ENCODE measurements at regions not wholly inside any gene's neighbourhood (a gene's known extent, or its start where the extent isn't known, plus 50 kb on each side); places are given as distances from the start of the nearest gene placed in this dataset.

- no peak for TF ChIP-seq POLR2AphosphoS5 (IDR thresholded peaks at IDR 0.05)
- no peak for TF ChIP-seq POLR2A (IDR thresholded peaks at IDR 0.05; ENCODE audit: low read depth)
- TF ChIP-seq EP300 (IDR thresholded peaks at IDR 0.05): no peak
- TF ChIP-seq CTCF (IDR thresholded peaks at IDR 0.05): no peak
- H3K9me3 ChIP-seq: peaks cover 0 to 2% (median 0%) of the 10 kb centered on the region in 4 donors
- H3K27me3 ChIP-seq: no peaks in the 10 kb centered on the region
- 73% methylated on average over 6 of the region's 6 CpGs for WGBS
- intact Hi-C loops (cut with DNase I): no loop called here
- H3K36me3 ChIP-seq: no peaks in the 10 kb centered on the region
- H3K27ac ChIP-seq (replicated peaks in 1 of 4): no peak overlapping the region
- no peak for DNase-seq (ENCODE audit: extremely low spot score)
- H3K4me3 ChIP-seq: no peak overlapping the region
- H3K4me1 ChIP-seq: no peaks in the 10 kb centered on the region
Observed at GRCh38 chr7:68537051-68537773, 1061.1 kb upstream of the AUTS2 start.

- TF ChIP-seq POLR2AphosphoS5 (IDR thresholded peaks at IDR 0.05): no peak
- no peak for TF ChIP-seq CTCF (IDR thresholded peaks at IDR 0.05)
- TF ChIP-seq POLR2A (IDR thresholded peaks at IDR 0.05; ENCODE audit: low read depth): no peak
- no peak for TF ChIP-seq EP300 (IDR thresholded peaks at IDR 0.05)
- DNase-seq (ENCODE audit: extremely low spot score): no peak
- Histone ChIP-seq H3K9me3 (peaks cover 0 to 2% (median 0%) of the 10 kb centered on the region in 4 donors), H3K4me1 (no peaks in the 10 kb centered on the region), H3K36me3 (no peaks in the 10 kb centered on the region), H3K27ac (replicated peaks in 1 of 4) (no peak overlapping the region), H3K27me3 (no peaks in the 10 kb centered on the region), H3K4me3 (no peak overlapping the region)
- intact Hi-C loops (cut with DNase I): no loop called here
- WGBS: 90% methylated on average over 5 of the region's 5 CpGs
Observed at GRCh38 chr7:68537774-68538071, 1060.6 kb upstream of the AUTS2 start.

GRCh38 chr7:68542831-68543230, 1055.4 kb upstream of the AUTS2 start:
- no peak for TF ChIP-seq POLR2A (IDR thresholded peaks at IDR 0.05; ENCODE audit: low read depth)
- TF ChIP-seq CTCF (IDR thresholded peaks at IDR 0.05): no peak
- no peak for TF ChIP-seq POLR2AphosphoS5 (IDR thresholded peaks at IDR 0.05)
- TF ChIP-seq EP300 (IDR thresholded peaks at IDR 0.05): no peak
- 56% methylated on average over 3 of the region's 3 CpGs for WGBS
- intact Hi-C loops (cut with DNase I): no loop called here

GRCh38 chr7:68544851-68545250, 1053.4 kb upstream of the AUTS2 start:
- Histone ChIP-seq H3K36me3 (no peaks in the 10 kb centered on the region), H3K4me3 (no peak overlapping the region), H3K27ac (replicated peaks in 1 of 4) (no peak overlapping the region), H3K27me3 (no peaks in the 10 kb centered on the region), H3K9me3 (peaks cover 0 to 2% (median 0%) of the 10 kb centered on the region in 4 donors), H3K4me1 (no peaks in the 10 kb centered on the region)
- no peak for TF ChIP-seq EP300 (IDR thresholded peaks at IDR 0.05)
- no peak for TF ChIP-seq POLR2AphosphoS5 (IDR thresholded peaks at IDR 0.05)
- TF ChIP-seq CTCF (IDR thresholded peaks at IDR 0.05): no peak
- no peak for TF ChIP-seq POLR2A (IDR thresholded peaks at IDR 0.05; ENCODE audit: low read depth)
- 60% methylated on average over 4 of the region's 4 CpGs for WGBS
- no peak for DNase-seq (ENCODE audit: extremely low spot score)
- intact Hi-C loops (cut with DNase I): no loop called here

More at GRCh38 chr7:68542831-68543230, 1055.4 kb upstream of the AUTS2 start:
- no peak overlapping the region for H3K27ac ChIP-seq (replicated peaks in 1 of 4)
- DNase-seq (ENCODE audit: extremely low spot score): no peak
- no peak overlapping the region for H3K4me3 ChIP-seq
- no peaks in the 10 kb centered on the region for H3K36me3 ChIP-seq
- no peaks in the 10 kb centered on the region for H3K4me1 ChIP-seq
- peaks cover 0 to 2% (median 0%) of the 10 kb centered on the region in 4 donors for H3K9me3 ChIP-seq
- H3K27me3 ChIP-seq: no peaks in the 10 kb centered on the region

- no peak overlapping the region for H3K27ac ChIP-seq (replicated peaks in 1 of 4)
- H3K4me1 ChIP-seq: no peaks in the 10 kb centered on the region
- H3K4me3 ChIP-seq: no peak overlapping the region
- DNase-seq (ENCODE audit: extremely low spot score): no peak
- no peaks in the 10 kb centered on the region for H3K27me3 ChIP-seq
- 69% methylated on average over 6 of the region's 6 CpGs for WGBS
- H3K9me3 ChIP-seq: no peaks in the 10 kb centered on the region
- no peaks in the 10 kb centered on the region for H3K36me3 ChIP-seq
- no peak for TF ChIP-seq CTCF (IDR thresholded peaks at IDR 0.05)
- TF ChIP-seq POLR2A (IDR thresholded peaks at IDR 0.05; ENCODE audit: low read depth): no peak
- no peak for TF ChIP-seq EP300 (IDR thresholded peaks at IDR 0.05)
- TF ChIP-seq POLR2AphosphoS5 (IDR thresholded peaks at IDR 0.05): no peak
- intact Hi-C loops (cut with DNase I): no loop called here
Observed at GRCh38 chr7:68547181-68547580, 1051.1 kb upstream of the AUTS2 start.

Data from esophagus muscularis mucosa (tissue), 4 donors.